ENCODE measurements at regions not wholly inside any gene's neighbourhood (a gene's known extent, or its start where the extent isn't known, plus 50 kb on each side); places are given as distances from the start of the nearest gene placed in this dataset.

- TF ChIP-seq CTCF (IDR thresholded peaks at IDR 0.05; ENCODE audit: low read depth, low read length, poor library complexity, severe bottlenecking) (no peak), EZH2phosphoT487 (IDR thresholded peaks at IDR 0.05; ENCODE audit: borderline replicate concordance, low read length) (no peak)
These were observed 191.2 kb downstream of the USP12 start for GRCh38 chr13:26980099-26981031.

Measured in DOHH2 (cell line).